GM11168 (cell line): ENCODE measurements at regions not wholly inside any gene's neighbourhood (a gene's known extent, or its start where the extent isn't known, plus 50 kb on each side); places are given as distances from the start of the nearest gene placed in this dataset.
"Not testable (repeated sequence)": the region's sequence is repeated elsewhere in the genome, so short reads cannot be mapped to it uniquely, and the experiment has no call there.

Experiments
- in situ Hi-C: fragments of 300-500 bp; cut with MboI; formaldehyde crosslinking; loops from one replicate; pipeline ENCODE4 v1.12.0; 2022; ENCODE audit warnings: low sequenced_read_pairs; ENCODE audit not compliant: unreplicated experiment

DNA sequence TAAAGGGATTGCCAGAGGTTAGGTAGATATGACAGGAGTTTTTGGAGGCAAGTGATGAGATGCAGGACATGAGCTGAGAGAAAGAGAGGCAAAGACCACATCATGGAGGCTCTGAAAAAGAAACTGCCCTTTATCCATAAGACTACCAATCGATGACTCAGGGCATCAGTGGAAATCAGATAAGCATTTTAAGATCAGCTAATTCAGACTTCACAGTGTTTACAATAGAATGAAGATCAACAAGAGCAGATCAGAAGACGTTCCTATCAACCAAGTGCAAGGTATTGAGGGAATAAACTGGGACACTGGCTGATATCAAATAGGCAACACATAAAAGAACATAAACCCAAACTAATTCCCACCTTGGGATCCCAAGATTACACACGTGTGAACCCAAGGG lies 227.2 kb downstream of the SLCO4C1 start:
- in situ Hi-C loops, result no loop called here

- in situ Hi-C loops, result no loop called here
Observed at GRCh38 chr5:102049517-102049916, 246.6 kb downstream of the SLCO4C1 start.

- in situ Hi-C loops, result no loop called here
Observed at GRCh38 chr5:102048940-102049339, 247.1 kb downstream of the SLCO4C1 start.

DNA sequence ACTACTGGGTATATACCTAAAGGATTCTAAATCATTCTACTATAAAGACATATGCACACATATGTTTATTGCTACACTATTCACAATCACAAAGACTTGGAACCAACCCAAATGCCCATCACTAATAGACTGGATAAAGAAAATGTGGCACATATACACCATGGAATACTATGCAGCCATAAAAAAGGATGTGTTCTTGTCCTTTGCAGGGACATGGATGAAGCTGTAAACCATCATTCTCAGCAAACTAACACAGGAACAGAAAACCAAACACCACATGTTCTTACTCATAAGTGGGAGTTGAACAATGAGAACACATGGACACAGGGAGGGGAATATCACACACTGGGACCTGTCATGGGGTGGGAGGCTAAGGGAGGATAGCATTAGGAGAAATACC lies 249.0 kb downstream of the SLCO4C1 start:
- in situ Hi-C loops, result not testable (repeated sequence)

DNA sequence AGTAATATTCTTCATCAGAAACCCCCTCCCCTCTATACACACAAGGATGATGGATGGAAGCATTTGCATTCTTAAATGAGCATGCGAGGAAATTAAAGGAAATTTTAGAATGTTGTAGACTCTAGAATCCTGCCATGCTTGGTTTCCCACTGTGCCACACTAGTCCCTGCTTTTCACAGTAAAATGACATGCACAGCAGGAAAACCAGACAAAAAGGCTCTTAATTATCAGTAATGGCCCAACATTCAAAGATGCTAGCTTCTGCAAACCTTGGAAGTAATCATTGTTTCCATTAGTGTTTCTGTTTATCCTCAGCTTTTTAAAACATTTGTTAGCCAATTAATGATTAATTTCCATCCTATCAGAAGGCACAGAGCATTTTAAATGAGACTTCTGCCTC lies 255.8 kb downstream of the SLCO4C1 start:
- in situ Hi-C loops, result no loop called here

DNA sequence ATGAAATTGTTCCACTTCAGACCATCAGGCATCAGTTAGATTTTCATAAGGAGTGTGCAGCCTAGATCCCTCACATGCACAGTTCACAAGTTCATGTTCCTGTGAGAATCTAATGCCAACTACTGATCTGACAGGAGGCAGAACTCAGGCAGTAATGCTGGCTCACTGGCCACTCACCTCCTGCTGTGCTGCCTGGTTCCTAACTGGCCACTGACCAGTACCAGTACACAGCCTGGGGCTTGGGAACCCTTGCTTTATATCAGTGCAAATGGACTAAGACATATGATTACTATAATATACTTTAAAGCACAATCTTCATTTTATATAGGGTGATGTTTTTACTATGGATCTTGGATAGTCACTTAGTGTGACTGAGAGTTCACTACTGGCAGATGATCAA lies 259.2 kb downstream of the SLCO4C1 start:
- in situ Hi-C loops, result no loop called here

- in situ Hi-C loops, result no loop called here
Observed at GRCh38 chr5:102031711-102032110, 264.4 kb downstream of the SLCO4C1 start.

DNA sequence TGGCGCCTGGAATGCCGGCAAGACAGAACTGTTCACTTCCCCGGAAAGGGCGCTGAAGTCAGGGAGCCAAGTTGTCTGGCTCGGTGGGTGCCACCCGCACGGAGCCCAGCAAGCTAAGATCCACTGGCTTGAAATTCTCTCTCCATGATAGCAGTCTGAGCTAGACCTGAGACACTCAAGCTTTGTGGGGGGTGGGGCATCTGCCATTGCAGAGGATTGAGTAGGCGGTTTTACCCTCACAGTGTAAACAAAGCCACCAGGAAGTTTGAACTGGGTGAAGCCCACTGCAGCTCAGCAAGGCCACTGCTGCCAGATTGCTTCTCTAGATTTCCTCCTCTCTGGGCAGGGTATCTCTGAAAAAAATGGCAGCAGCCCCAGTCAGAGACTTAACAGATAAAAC lies 277.4 kb downstream of the SLCO4C1 start:
- in situ Hi-C loops, result no loop called here

DNA sequence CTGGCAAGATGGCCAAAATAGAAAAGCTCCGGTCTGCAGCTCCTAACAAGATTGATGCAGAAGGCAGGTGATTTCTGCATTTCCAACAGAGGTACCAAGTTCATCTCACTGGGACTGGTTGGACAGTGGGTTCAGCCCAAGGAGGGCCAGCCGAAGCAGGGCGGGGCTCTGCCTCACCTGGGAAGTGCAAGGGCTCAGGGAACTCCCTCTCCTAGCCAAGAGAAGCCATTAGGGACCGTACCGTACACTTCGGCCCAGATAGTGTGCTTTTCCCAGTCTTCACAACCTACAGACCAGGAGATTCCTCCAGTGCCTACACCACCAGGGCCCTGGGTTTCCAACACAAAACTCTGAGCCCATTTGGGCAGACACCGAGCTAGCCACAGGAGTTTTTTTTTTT lies 277.8 kb downstream of the SLCO4C1 start:
- in situ Hi-C loops, result no loop called here

GRCh38 chr5:102014371-102014770 lies 281.7 kb downstream of the SLCO4C1 start:
- in situ Hi-C loops, result no loop called here

DNA sequence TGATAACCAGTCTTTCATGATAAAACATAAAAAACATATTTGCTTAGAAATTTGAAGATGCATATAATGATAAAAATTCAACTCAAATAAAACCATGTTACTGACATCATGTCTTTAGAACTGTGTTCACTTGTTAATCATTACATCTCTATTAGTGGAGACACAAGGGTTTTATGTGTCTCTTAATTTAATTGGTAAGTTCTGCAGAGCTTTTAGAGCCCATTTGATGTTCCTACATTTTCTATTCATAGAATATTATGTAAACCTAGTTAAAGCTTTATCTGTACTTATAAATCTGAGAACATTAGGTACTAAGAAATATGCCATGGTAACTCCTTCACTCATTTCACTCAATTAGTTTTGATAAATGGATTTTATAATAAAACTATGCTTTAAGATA lies 285.4 kb downstream of the SLCO4C1 start:
- in situ Hi-C loops, result no loop called here

DNA sequence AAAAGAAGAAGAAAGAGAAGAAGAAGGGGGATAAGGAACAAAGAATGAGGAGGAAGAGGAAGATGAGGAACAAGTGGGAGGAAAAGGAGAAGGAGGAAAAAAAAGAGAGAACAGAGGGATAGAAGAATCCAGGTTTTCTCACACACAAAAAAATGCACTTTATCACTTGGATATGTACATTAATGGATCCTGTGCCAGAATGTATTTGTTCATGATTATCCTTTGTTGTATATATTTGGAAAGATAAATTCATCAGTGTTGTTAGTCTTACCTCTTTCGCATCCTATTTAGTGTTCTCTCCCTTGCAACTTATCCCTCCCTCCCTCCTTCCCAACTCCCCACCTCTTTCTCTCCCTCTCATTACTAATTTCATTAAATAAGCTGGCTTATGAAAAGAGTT lies 298.8 kb downstream of the SLCO4C1 start:
- in situ Hi-C loops, result no loop called here

DNA sequence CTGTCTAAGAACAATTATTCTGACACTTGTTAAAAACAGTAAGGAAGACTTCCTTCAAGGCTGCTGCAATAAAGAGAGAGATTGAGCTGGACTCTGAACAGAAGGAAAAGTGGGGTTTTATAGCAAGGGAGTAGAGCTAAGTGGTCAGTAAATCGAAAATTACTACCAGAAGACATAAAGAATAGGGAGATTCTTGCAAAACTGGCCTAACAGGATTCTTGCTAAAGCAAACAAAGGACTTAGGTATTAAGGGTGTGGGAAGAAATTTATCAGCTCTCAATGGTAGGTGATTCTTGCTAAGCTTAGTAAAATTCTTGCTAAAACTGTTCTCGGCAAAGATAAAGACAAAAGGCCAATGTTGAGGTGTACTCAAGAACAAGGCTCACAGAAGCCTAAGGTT lies 300.5 kb downstream of the SLCO4C1 start:
- in situ Hi-C loops, result no loop called here

DNA sequence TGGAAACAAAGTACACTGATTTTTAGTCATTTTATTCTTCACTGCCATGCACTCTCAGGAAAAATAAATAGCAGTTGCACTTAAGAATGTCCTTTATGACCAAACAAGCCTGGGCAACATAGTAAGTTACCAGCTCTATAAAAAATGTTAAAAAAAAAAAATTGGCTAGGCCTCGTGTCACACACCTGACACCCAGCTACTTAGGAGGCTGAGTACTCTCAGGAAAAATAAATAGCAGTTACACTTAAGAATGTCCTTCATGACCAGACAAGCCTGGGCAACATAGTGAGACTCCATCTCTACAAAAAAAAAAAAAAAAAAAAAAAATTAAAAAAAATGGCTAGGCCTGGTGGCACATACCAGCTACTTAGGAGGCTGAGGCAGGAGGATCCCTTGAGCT lies 304.6 kb downstream of the SLCO4C1 start:
- in situ Hi-C loops, result no loop called here

- in situ Hi-C loops, result no loop called here
Observed at GRCh38 chr5:101989659-101990058, 306.4 kb downstream of the SLCO4C1 start.

- in situ Hi-C loops, result no loop called here
Observed at GRCh38 chr5:101977729-101978345, 318.2 kb downstream of the SLCO4C1 start.

DNA sequence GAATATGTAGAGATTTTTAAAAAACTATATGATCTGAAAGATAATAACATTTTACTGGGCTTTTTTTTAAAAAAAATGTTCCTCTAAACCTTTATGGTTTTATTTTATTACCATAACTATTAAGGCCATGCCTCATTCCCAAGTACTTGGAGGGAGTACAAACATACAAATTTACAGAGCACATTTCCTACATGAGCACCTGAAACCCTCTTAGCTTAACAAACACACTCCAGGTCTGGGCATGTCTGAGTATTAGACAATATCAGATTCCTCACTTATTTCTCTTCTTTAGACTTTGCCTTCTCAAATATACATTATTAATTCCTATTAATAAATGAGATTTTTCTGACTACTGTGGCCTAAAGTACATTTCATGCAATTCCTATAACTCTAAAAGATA lies 319.2 kb downstream of the SLCO4C1 start:
- in situ Hi-C loops, result no loop called here

DNA sequence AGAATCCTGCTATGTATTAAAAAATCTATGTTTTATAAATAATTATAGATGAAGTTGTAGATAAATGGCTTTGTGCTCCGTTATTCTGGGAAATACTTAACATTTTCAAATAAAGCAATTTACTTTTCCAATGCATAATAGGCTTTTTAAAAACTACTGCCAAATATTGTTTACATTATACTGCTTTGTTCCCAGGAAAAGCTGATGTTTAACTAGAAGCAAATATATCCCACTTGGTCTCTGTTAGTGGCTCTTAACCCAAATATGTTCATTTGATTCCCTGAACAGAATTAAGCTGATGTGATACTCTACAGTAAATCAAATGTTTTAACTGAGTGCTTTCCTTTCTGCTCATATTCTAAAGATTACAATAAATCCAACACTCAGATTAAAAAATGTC lies 326.3 kb downstream of the SLCO4C1 start:
- in situ Hi-C loops, result no loop called here

DNA sequence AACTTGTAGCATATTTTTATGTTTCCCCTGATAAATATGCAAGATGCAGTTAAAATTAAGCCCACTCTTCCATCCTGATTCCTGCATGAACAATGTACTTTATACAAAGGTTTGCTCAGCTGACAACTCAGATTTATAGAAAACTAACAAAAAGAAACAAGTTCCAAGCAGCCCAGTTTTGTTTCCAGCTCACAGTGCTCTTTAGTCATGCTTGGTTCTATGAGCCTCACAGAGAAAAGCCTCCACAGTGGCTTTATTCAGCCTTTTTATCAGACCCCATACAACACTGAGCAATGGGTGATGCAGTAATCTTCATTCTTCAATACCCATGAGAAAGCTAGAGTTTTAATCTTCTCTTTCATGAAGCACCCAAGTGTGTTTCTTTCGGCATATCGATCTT lies 329.6 kb downstream of the SLCO4C1 start:
- in situ Hi-C loops, result no loop called here

- in situ Hi-C loops, result no loop called here
Observed at GRCh38 chr5:101955891-101956290, 340.2 kb downstream of the SLCO4C1 start.

DNA sequence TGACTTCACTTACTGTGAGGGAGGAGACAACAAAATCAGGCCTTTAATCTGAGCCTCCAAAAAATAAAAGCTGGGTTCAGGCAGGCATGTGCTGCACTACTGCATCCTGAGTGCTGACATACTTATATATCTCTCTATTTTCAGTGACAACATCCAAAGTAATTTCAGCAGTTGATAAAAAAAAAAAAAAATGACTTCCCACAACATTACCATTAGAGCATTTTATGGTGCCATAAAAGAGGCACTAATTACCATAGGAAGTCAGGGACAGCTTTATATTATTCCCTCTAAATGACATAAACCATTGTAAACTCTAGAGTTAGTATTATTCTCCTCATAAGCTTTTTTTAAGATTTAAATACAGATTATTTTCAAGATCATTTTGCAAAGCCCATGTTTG lies 346.1 kb downstream of the SLCO4C1 start:
- in situ Hi-C loops, result no loop called here

GRCh38 chr5:101948615-101949014 lies 347.5 kb downstream of the SLCO4C1 start:
- in situ Hi-C loops, result no loop called here

DNA sequence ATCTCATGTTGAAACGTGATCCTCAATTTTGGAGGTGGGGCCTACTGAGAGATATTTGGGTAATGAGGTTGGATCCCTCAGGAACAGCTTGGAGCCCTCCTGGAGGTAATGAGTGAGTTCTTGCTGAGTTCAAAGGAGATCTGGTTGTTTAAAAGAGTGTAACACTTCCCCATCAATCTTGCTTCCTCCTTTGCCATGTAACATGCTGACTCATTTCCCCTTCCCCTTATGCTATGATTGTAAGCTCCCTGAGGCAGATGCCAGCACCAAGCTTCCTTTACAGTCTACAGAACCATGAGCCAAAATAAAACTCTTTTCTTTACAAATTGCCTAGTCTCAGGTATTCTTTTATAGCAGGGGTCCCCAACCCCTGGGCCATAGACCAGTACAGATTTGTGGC lies 352.3 kb downstream of the SLCO4C1 start:
- in situ Hi-C loops, result no loop called here
